ENCODE measurements at regions not wholly inside any gene's neighbourhood (a gene's known extent, or its start where the extent isn't known, plus 50 kb on each side); places are given as distances from the start of the nearest gene placed in this dataset.

DNA sequence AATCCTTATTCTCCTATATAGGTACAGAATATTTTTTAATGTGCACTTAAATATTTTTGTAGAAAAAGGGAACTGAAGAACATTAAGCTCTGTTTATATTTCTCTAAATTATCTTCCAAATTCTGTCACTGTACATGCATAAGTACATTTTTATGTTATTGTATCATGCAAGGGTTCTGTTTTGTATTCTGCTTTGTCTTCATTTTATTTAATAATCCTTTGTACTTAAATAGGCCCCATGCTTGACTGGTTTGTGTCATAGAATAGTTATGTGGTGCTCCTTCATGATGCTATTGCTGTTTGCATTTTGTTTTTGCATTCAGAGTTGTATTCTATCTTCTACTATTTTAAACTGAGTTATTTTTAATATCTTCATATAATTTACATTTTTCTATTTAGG, 111.9 kb upstream of the EDNRA start:
- H3K9ac ChIP-seq (ENCODE audit: low read depth, low read length, poor library complexity): no peak overlapping the region
- H2BK120ac ChIP-seq (ENCODE audit: low read depth, low read length): no peak overlapping the region
- no peak overlapping the region for H2BK15ac ChIP-seq (ENCODE audit: low read length)
- no peak overlapping the region for H3K4me3 ChIP-seq (ENCODE audit: low read length in 2 of 2)
- H3K18ac ChIP-seq (ENCODE audit: low read length): no peak overlapping the region
- no peak overlapping the region for H4K8ac ChIP-seq (ENCODE audit: low read depth, low read length)
- no peak overlapping the region for H2BK12ac ChIP-seq (ENCODE audit: low read length)
- no peak overlapping the region for H2AFZ ChIP-seq (ENCODE audit: low read length)
- no peak for DNase-seq (ENCODE audit: low spot score)
- no peak overlapping the region for H3K4me2 ChIP-seq (ENCODE audit: insufficient read depth, low read length, poor library complexity, severe bottlenecking)
- H3K4me1 ChIP-seq (ENCODE audit: control insufficient read depth in 2 of 2, insufficient read depth in 1 of 2, low read depth in 1 of 2, low read length in 2 of 2): no peaks in the 10 kb centered on the region
- H3K23ac ChIP-seq (ENCODE audit: low read depth, low read length, poor library complexity): no peak overlapping the region
- no peaks in the 10 kb centered on the region for H3K27me3 ChIP-seq (ENCODE audit: control insufficient read depth in 3 of 3, insufficient read depth in 3 of 3, low read depth in 1 of 3, low read length in 3 of 3)
- H3K4ac ChIP-seq (ENCODE audit: low read length): no peak overlapping the region
- H3K36me3 ChIP-seq (replicated peaks in 1 of 2; ENCODE audit: control insufficient read depth in 2 of 2, insufficient read depth in 2 of 2, low read length in 2 of 2): no peaks in the 10 kb centered on the region
- no peak overlapping the region for H3K14ac ChIP-seq (ENCODE audit: low read length)
- H2AK5ac ChIP-seq (ENCODE audit: low read depth, low read length): no peak overlapping the region
- H3K79me1 ChIP-seq (ENCODE audit: low read depth, low read length): no peaks in the 10 kb centered on the region
- no peaks in the 10 kb centered on the region for H3K9me3 ChIP-seq (replicated peaks in 1 of 2; ENCODE audit: control insufficient read depth in 2 of 2, insufficient read depth in 1 of 2, low read depth in 1 of 2, low read length in 2 of 2)
- no peak overlapping the region for H2BK5ac ChIP-seq (ENCODE audit: low read length)
- H4K91ac ChIP-seq (ENCODE audit: low read depth, low read length, poor library complexity): no peak overlapping the region
- H3K27ac ChIP-seq (replicated peaks; ENCODE audit: low read length): no peak overlapping the region

DNA sequence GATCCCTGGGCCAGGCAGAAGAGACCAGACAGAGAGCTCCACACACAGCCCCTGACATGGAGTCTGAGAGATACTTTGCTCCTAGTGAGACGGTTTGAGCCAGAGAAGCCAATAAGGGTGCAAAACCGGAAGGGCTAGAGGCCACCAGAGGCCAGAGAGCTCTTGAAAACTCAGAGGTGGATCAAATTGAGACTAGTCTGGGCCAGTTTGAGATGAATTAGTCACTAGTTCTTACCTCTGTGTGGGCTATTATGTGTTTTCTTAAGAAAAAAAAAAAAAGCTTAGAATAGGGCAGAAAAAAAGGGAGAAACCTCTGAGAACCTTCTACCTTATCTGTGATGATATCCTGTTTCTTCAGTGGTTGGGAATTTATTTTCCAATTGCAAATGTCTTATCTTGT, 110.4 kb upstream of the EDNRA start:
- H3K18ac ChIP-seq (ENCODE audit: low read length): no peak overlapping the region
- no peak overlapping the region for H2BK120ac ChIP-seq (ENCODE audit: low read depth, low read length)
- no peaks in the 10 kb centered on the region for H3K9me3 ChIP-seq (replicated peaks in 1 of 2; ENCODE audit: control insufficient read depth in 2 of 2, insufficient read depth in 1 of 2, low read depth in 1 of 2, low read length in 2 of 2)
- no CpG with 5 or more reads among the region's 2 CpGs for WGBS, 2 donors (ENCODE audit: extremely low coverage in 2 of 2, insufficient read length in 2 of 2, insufficient replicate concordance in 1 of 2)
- H3K79me1 ChIP-seq (ENCODE audit: low read depth, low read length): no peaks in the 10 kb centered on the region
- no peak overlapping the region for H3K4ac ChIP-seq (ENCODE audit: low read length)
- no peak overlapping the region for H4K91ac ChIP-seq (ENCODE audit: low read depth, low read length, poor library complexity)
- peak overlapping the region; percentile 31 for H2BK12ac ChIP-seq (ENCODE audit: low read length)
- no peaks in the 10 kb centered on the region for H3K4me1 ChIP-seq (ENCODE audit: control insufficient read depth in 2 of 2, insufficient read depth in 1 of 2, low read depth in 1 of 2, low read length in 2 of 2)
- no peak overlapping the region for H3K27ac ChIP-seq (replicated peaks; ENCODE audit: low read length)
- H3K9ac ChIP-seq (ENCODE audit: low read depth, low read length, poor library complexity): no peak overlapping the region
- H3K14ac ChIP-seq (ENCODE audit: low read length): no peak overlapping the region
- no peak for DNase-seq (ENCODE audit: low spot score)
- no peak overlapping the region for H3K4me3 ChIP-seq (ENCODE audit: low read length in 2 of 2)
- H2BK5ac ChIP-seq (ENCODE audit: low read length): no peak overlapping the region
- H3K36me3 ChIP-seq (replicated peaks in 1 of 2; ENCODE audit: control insufficient read depth in 2 of 2, insufficient read depth in 2 of 2, low read length in 2 of 2): no peaks in the 10 kb centered on the region
- H3K23ac ChIP-seq (ENCODE audit: low read depth, low read length, poor library complexity): no peak overlapping the region
- H2AK5ac ChIP-seq (ENCODE audit: low read depth, low read length): no peak overlapping the region
- H3K27me3 ChIP-seq (ENCODE audit: control insufficient read depth in 3 of 3, insufficient read depth in 3 of 3, low read depth in 1 of 3, low read length in 3 of 3): no peaks in the 10 kb centered on the region
- H4K8ac ChIP-seq (ENCODE audit: low read depth, low read length): no peak overlapping the region
- H2AFZ ChIP-seq (ENCODE audit: low read length): peak overlapping the region; percentile 69
- no peak overlapping the region for H2BK15ac ChIP-seq (ENCODE audit: low read length)
- no peak overlapping the region for H3K4me2 ChIP-seq (ENCODE audit: insufficient read depth, low read length, poor library complexity, severe bottlenecking)

DNA sequence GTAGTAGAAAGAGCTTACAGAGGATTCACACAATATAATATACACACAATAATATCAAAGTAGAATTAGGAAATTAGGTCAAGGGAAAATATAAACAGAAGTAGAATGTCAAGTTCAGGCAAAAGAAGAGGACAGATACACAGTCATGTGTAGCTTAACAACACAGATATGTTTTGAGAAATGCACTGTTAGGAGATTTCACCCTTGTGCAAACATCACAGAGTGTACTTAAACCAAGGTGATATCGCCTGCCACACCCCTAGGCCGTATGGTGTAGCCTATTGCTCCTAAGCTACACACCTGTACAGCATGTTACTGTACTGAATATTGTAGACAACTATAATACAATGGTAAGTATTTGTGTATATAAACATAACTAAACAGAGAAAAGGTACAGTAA, 110.0 kb upstream of the EDNRA start:
- no peak overlapping the region for H3K4me2 ChIP-seq (ENCODE audit: insufficient read depth, low read length, poor library complexity, severe bottlenecking)
- DNase-seq (ENCODE audit: low spot score): no peak
- WGBS, 2 donors (ENCODE audit: extremely low coverage in 2 of 2, insufficient read length in 2 of 2, insufficient replicate concordance in 1 of 2): no CpG with 5 or more reads among the region's 2 CpGs
- H2BK12ac ChIP-seq (ENCODE audit: low read length): no peak overlapping the region
- H3K23ac ChIP-seq (ENCODE audit: low read depth, low read length, poor library complexity): no peak overlapping the region
- no peak overlapping the region for H3K4ac ChIP-seq (ENCODE audit: low read length)
- H3K27me3 ChIP-seq (ENCODE audit: control insufficient read depth in 3 of 3, insufficient read depth in 3 of 3, low read depth in 1 of 3, low read length in 3 of 3): no peaks in the 10 kb centered on the region
- H4K8ac ChIP-seq (ENCODE audit: low read depth, low read length): no peak overlapping the region
- H2AK5ac ChIP-seq (ENCODE audit: low read depth, low read length): no peak overlapping the region
- H3K18ac ChIP-seq (ENCODE audit: low read length): no peak overlapping the region
- H3K14ac ChIP-seq (ENCODE audit: low read length): no peak overlapping the region
- no peak overlapping the region for H2AFZ ChIP-seq (ENCODE audit: low read length)
- H2BK15ac ChIP-seq (ENCODE audit: low read length): no peak overlapping the region
- H2BK120ac ChIP-seq (ENCODE audit: low read depth, low read length): no peak overlapping the region
- no peak overlapping the region for H4K91ac ChIP-seq (ENCODE audit: low read depth, low read length, poor library complexity)
- H2BK5ac ChIP-seq (ENCODE audit: low read length): no peak overlapping the region
- no peaks in the 10 kb centered on the region for H3K4me1 ChIP-seq (ENCODE audit: control insufficient read depth in 2 of 2, insufficient read depth in 1 of 2, low read depth in 1 of 2, low read length in 2 of 2)
- H3K36me3 ChIP-seq (replicated peaks in 1 of 2; ENCODE audit: control insufficient read depth in 2 of 2, insufficient read depth in 2 of 2, low read length in 2 of 2): no peaks in the 10 kb centered on the region
- H3K9me3 ChIP-seq (replicated peaks in 1 of 2; ENCODE audit: control insufficient read depth in 2 of 2, insufficient read depth in 1 of 2, low read depth in 1 of 2, low read length in 2 of 2): no peaks in the 10 kb centered on the region
- no peak overlapping the region for H3K9ac ChIP-seq (ENCODE audit: low read depth, low read length, poor library complexity)
- no peak overlapping the region for H3K4me3 ChIP-seq (ENCODE audit: low read length in 2 of 2)
- no peaks in the 10 kb centered on the region for H3K79me1 ChIP-seq (ENCODE audit: low read depth, low read length)
- H3K27ac ChIP-seq (replicated peaks; ENCODE audit: low read length): no peak overlapping the region

DNA sequence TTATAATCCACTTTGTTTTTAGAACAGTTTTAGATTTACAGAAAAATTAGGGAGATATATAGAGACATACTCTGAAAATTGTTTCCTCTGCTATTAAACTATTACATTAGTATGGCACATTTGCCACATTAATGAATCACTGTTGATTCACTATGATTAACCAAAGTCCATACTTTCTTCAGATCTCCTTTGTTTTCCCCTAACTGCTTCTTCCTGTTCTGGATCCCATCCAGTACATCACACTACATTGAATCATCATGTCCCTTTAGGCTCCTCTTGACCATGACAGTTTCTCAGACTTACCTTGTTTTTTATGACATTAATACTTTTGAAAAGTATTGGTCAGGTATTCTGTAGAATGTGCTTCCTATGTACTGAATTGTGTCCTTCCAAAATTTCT, 109.2 kb upstream of the EDNRA start:
- Histone ChIP-seq H2BK15ac (ENCODE audit: low read length) (no peak overlapping the region), H3K23ac (ENCODE audit: low read depth, low read length, poor library complexity) (no peak overlapping the region), H3K9me3 (replicated peaks in 1 of 2; ENCODE audit: control insufficient read depth in 2 of 2, insufficient read depth in 1 of 2, low read depth in 1 of 2, low read length in 2 of 2) (no peaks in the 10 kb centered on the region), H2AFZ (ENCODE audit: low read length) (no peak overlapping the region), H4K8ac (ENCODE audit: low read depth, low read length) (no peak overlapping the region), H3K27ac (replicated peaks; ENCODE audit: low read length) (no peak overlapping the region), H3K18ac (ENCODE audit: low read length) (no peak overlapping the region), H3K79me1 (ENCODE audit: low read depth, low read length) (no peaks in the 10 kb centered on the region), H2BK12ac (ENCODE audit: low read length) (no peak overlapping the region), H3K4me3 (ENCODE audit: low read length in 2 of 2) (no peak overlapping the region), H3K9ac (ENCODE audit: low read depth, low read length, poor library complexity) (no peak overlapping the region), H2AK5ac (ENCODE audit: low read depth, low read length) (no peak overlapping the region), H3K4me1 (ENCODE audit: control insufficient read depth in 2 of 2, insufficient read depth in 1 of 2, low read depth in 1 of 2, low read length in 2 of 2) (no peaks in the 10 kb centered on the region), H3K14ac (ENCODE audit: low read length) (no peak overlapping the region), H2BK5ac (ENCODE audit: low read length) (no peak overlapping the region), H3K4ac (ENCODE audit: low read length) (no peak overlapping the region), H3K4me2 (ENCODE audit: insufficient read depth, low read length, poor library complexity, severe bottlenecking) (no peak overlapping the region), H3K27me3 (ENCODE audit: control insufficient read depth in 3 of 3, insufficient read depth in 3 of 3, low read depth in 1 of 3, low read length in 3 of 3) (no peaks in the 10 kb centered on the region), H3K36me3 (replicated peaks in 1 of 2; ENCODE audit: control insufficient read depth in 2 of 2, insufficient read depth in 2 of 2, low read length in 2 of 2) (no peaks in the 10 kb centered on the region), H4K91ac (ENCODE audit: low read depth, low read length, poor library complexity) (no peak overlapping the region), H2BK120ac (ENCODE audit: low read depth, low read length) (no peak overlapping the region)
- DNase-seq (ENCODE audit: low spot score): no peak

Data from neuronal stem cell (in vitro differentiated cells).